ENCODE measurements at regions not wholly inside any gene's neighbourhood (a gene's known extent, or its start where the extent isn't known, plus 50 kb on each side); places are given as distances from the start of the nearest gene placed in this dataset.

- Histone ChIP-seq H3K27me3 (ENCODE audit: low read depth) (no peaks in the 10 kb centered on the region), H3K9me3 (no peaks in the 10 kb centered on the region), H3K4me1 (no peaks in the 10 kb centered on the region), H3K4me3 (no peak overlapping the region), H3K36me3 (no peaks in the 10 kb centered on the region), H3K27ac (no peak overlapping the region)
- intact Hi-C loops (cut with DNase I) = no loop called here
- no peak for ATAC-seq
- no peak for TF ChIP-seq CTCF (IDR thresholded peaks at IDR 0.05)
- no peak for DNase-seq
Observed at GRCh38 chr5:162529209-162529608, 461.6 kb downstream of the GABRG2 start.

- no peak for DNase-seq
- H3K27ac ChIP-seq = no peak overlapping the region
- H3K4me1 ChIP-seq = no peaks in the 10 kb centered on the region
- no peak overlapping the region for H3K4me3 ChIP-seq
- no peaks in the 10 kb centered on the region for H3K9me3 ChIP-seq
- ATAC-seq = peak; percentile 56 to 62
- H3K27me3 ChIP-seq (ENCODE audit: low read depth) = no peaks in the 10 kb centered on the region
- TF ChIP-seq CTCF (IDR thresholded peaks at IDR 0.05) = no peak
- H3K36me3 ChIP-seq = no peaks in the 10 kb centered on the region
- intact Hi-C loops (cut with DNase I) = no loop called here
Observed at GRCh38 chr5:162529886-162530285, 462.3 kb downstream of the GABRG2 start.

GRCh38 chr5:162543437-162543836 lies 475.9 kb downstream of the GABRG2 start:
- no peak overlapping the region for H3K4me3 ChIP-seq
- H3K4me1 ChIP-seq = no peaks in the 10 kb centered on the region
- ATAC-seq (no peak), DNase-seq (no peak)
- TF ChIP-seq CTCF (IDR thresholded peaks at IDR 0.05) = no peak
- H3K27me3 ChIP-seq (ENCODE audit: low read depth) = no peaks in the 10 kb centered on the region
- H3K9me3 ChIP-seq = no peaks in the 10 kb centered on the region
- no peak overlapping the region for H3K27ac ChIP-seq
- intact Hi-C loops (cut with DNase I) = no loop called here
- no peaks in the 10 kb centered on the region for H3K36me3 ChIP-seq

GRCh38 chr5:162544905-162545304 lies 477.3 kb downstream of the GABRG2 start:
- intact Hi-C loops (cut with DNase I) = no loop called here
- no peak overlapping the region for H3K4me3 ChIP-seq

GRCh38 chr5:162550236-162550635 lies 482.7 kb downstream of the GABRG2 start:
- no peak overlapping the region for H3K4me3 ChIP-seq
- no peaks in the 10 kb centered on the region for H3K27me3 ChIP-seq (ENCODE audit: low read depth)
- DNase-seq = no peak
- no peak for TF ChIP-seq CTCF (IDR thresholded peaks at IDR 0.05)
- no peak for ATAC-seq
- H3K36me3 ChIP-seq = no peaks in the 10 kb centered on the region
- no peaks in the 10 kb centered on the region for H3K4me1 ChIP-seq
- no peak overlapping the region for H3K27ac ChIP-seq
- intact Hi-C loops (cut with DNase I) = no loop called here
- no peaks in the 10 kb centered on the region for H3K9me3 ChIP-seq

More at GRCh38 chr5:162544905-162545304, 477.3 kb downstream of the GABRG2 start:
- ATAC-seq (no peak), DNase-seq (no peak)
- Histone ChIP-seq H3K27ac (no peak overlapping the region), H3K36me3 (no peaks in the 10 kb centered on the region), H3K4me1 (no peaks in the 10 kb centered on the region), H3K27me3 (ENCODE audit: low read depth) (no peaks in the 10 kb centered on the region), H3K9me3 (no peaks in the 10 kb centered on the region)
- no peak for TF ChIP-seq CTCF (IDR thresholded peaks at IDR 0.05)

- no peak overlapping the region for H3K27ac ChIP-seq
- TF ChIP-seq CTCF (IDR thresholded peaks at IDR 0.05) = no peak
- intact Hi-C loops (cut with DNase I) = no loop called here
- no peaks in the 10 kb centered on the region for H3K9me3 ChIP-seq
- no peaks in the 10 kb centered on the region for H3K36me3 ChIP-seq
- no peaks in the 10 kb centered on the region for H3K27me3 ChIP-seq (ENCODE audit: low read depth)
- no peaks in the 10 kb centered on the region for H3K4me1 ChIP-seq
- DNase-seq (no peak), ATAC-seq (no peak)
- no peak overlapping the region for H3K4me3 ChIP-seq
Observed at GRCh38 chr5:162558120-162558519, 490.5 kb downstream of the GABRG2 start.
